ENCODE measurements at regions not wholly inside any gene's neighbourhood (a gene's known extent, or its start where the extent isn't known, plus 50 kb on each side); places are given as distances from the start of the nearest gene placed in this dataset.

DNA sequence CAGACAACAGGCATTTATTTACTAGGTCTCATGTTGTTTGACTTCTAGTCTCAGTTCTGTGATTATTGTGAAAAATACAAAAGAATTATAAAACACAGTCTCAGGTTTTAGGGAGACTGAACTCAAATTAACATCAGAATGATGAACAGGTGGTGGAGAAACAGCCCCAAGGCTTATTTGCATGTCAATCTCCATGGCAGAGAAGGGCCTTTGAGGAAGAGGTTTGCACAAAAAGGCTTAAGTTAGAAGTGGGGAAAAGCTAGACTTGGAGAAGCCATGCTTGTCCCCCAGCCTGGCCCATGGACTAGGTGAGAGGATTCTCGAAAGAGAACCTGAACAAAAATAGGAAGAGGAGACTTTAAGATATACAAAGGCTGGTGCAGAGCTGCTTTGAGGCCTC is 183.3 kb downstream of the EDN1 start:
- H3K27me3 ChIP-seq: no peaks in the 10 kb centered on the region
- 81 to 89% methylated on average over 1 of the region's 1 CpG for WGBS, 2 donors
- intact Hi-C loops (cut with DNase I; ENCODE audit: low total_unique reads): no loop called here
- TF ChIP-seq POLR2A (IDR thresholded peaks at IDR 0.05) (no peak), CTCF (IDR thresholded peaks at IDR 0.05) (no peak)
- no peaks in the 10 kb centered on the region for H3K4me1 ChIP-seq
- no peak overlapping the region for H3K27ac ChIP-seq
- no peaks in the 10 kb centered on the region for H3K9me3 ChIP-seq
- H3K4me3 ChIP-seq: no peak overlapping the region
- H3K36me3 ChIP-seq (ENCODE audit: low read depth, missing control alignments): no peaks in the 10 kb centered on the region
- DNase-seq: no peak

DNA sequence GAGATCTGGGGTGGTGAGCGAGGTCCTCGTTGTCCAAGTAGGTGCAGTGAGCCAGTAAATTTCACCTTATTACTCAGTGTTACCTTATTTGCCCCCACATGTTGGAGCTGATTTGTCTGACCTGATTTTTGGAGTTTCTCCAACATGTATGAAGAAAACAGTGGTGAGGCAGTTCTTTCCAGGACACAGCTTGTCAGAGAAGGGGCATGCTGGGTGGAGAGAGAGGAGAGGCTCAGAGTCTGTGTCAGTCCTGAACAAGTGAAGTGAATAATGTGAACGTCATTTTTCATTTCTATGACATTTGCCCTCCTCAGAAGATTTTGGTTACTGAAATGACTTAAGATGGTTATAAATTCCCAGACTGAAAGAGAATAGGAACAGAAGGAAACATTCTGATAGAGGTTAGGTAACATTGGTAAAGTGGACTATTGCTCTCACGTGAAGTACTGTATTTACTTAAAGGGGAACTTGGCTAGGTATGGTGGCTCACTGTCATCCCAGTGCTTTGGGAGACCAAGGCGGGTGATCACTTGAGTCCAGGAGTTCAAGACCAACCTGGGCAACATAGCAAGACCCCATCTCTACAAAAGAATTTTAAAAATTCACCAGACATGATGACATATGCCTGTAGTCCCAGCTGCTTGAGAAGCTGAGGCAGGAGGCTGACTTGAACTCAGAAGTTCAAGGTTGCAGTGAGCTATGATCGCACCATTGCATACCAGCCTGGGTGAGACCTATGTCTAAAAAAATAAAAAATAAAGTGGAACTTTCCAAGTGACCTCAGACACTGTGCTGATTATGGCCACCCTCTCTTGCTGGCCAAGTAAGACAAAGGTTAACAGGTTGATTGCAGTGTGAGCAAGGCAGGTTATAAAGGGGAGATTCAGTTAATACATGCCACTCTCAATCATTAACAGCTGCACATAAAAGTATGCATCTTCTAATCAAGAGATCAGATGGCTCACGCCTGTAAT is 184.3 kb downstream of the EDN1 start:
- Histone ChIP-seq H3K4me3 (no peak overlapping the region), H3K36me3 (ENCODE audit: low read depth, missing control alignments) (no peaks in the 10 kb centered on the region), H3K27ac (no peak overlapping the region), H3K27me3 (no peaks in the 10 kb centered on the region), H3K4me1 (no peaks in the 10 kb centered on the region), H3K9me3 (no peaks in the 10 kb centered on the region)
- DNase-seq: no peak
- 81 to 89% methylated on average over 7 of the region's 7 CpGs for WGBS, 2 donors
- no peak for TF ChIP-seq CTCF (IDR thresholded peaks at IDR 0.05)
- no peak for TF ChIP-seq POLR2A (IDR thresholded peaks at IDR 0.05)
- intact Hi-C loops (cut with DNase I; ENCODE audit: low total_unique reads): no loop called here

- Histone ChIP-seq H3K27me3 (no peaks in the 10 kb centered on the region), H3K4me3 (no peak overlapping the region), H3K9me3 (no peaks in the 10 kb centered on the region), H3K4me1 (no peaks in the 10 kb centered on the region), H3K27ac (no peak overlapping the region), H3K36me3 (ENCODE audit: low read depth, missing control alignments) (no peaks in the 10 kb centered on the region)
- TF ChIP-seq POLR2A (IDR thresholded peaks at IDR 0.05): no peak
- TF ChIP-seq CTCF (IDR thresholded peaks at IDR 0.05): no peak
- intact Hi-C loops (cut with DNase I; ENCODE audit: low total_unique reads): no loop called here
- no peak for DNase-seq
Measured at GRCh38 chr6:12476484-12476883, 186.3 kb downstream of the EDN1 start.

- DNase-seq: no peak
Measured at GRCh38 chr6:12477616-12478015, 187.5 kb downstream of the EDN1 start.

More at GRCh38 chr6:12477616-12478015, 187.5 kb downstream of the EDN1 start:
- H3K9me3 ChIP-seq: no peaks in the 10 kb centered on the region
- TF ChIP-seq POLR2A (IDR thresholded peaks at IDR 0.05) (no peak), CTCF (IDR thresholded peaks at IDR 0.05) (no peak)
- H3K27ac ChIP-seq: no peak overlapping the region
- H3K27me3 ChIP-seq: no peaks in the 10 kb centered on the region
- intact Hi-C loops (cut with DNase I; ENCODE audit: low total_unique reads): no loop called here
- no peak overlapping the region for H3K4me3 ChIP-seq
- WGBS, 2 donors: 85 to 92% methylated on average over 3 of the region's 3 CpGs
- H3K4me1 ChIP-seq: no peaks in the 10 kb centered on the region
- H3K36me3 ChIP-seq (ENCODE audit: low read depth, missing control alignments): no peaks in the 10 kb centered on the region

Measured in testis (tissue), 2 donors.